RWPE1 (cell line): ENCODE measurements at regions not wholly inside any gene's neighbourhood (a gene's known extent, or its start where the extent isn't known, plus 50 kb on each side); places are given as distances from the start of the nearest gene placed in this dataset.

Experiments
- CTCF ChIA-PET: fragments of 350-600 bp; sonication (Branson Sonifier 250); formaldehyde crosslinking; extraction: SDS; loops from one replicate; lab custom pipeline; 2021; lab: Yijun Ruan, JAX
- POLR2A ChIA-PET: fragments of 400-600 bp; formaldehyde crosslinking; extraction: SDS; loops from one replicate; lab custom pipeline; 2020; ENCODE audit warnings: antibody characterized with exemption; ENCODE audit not compliant: low non-redundant PET; lab: Yijun Ruan, JAX
- DNase-seq: peaks from one replicate; pipeline ENCODE4 v3.0.0; 2012; ENCODE audit warnings: low spot score
- H3K27ac ChIP-seq: fragments of 450-650 bp; 2 replicates; pipeline ENCODE4 v1.5.1; 2017
- CTCF ChIP-seq: fragments of 450-650 bp; conservative IDR thresholded peaks from 2 replicates; pipeline ENCODE4 v1.5.1; 2017; ENCODE audit warnings: low read depth, mild to moderate bottlenecking

GRCh38 chr4:128483816-128484215 is 196.2 kb upstream of the PGRMC2 start:
- CTCF ChIA-PET = no interaction called here
- TF ChIP-seq CTCF = no peak

DNA sequence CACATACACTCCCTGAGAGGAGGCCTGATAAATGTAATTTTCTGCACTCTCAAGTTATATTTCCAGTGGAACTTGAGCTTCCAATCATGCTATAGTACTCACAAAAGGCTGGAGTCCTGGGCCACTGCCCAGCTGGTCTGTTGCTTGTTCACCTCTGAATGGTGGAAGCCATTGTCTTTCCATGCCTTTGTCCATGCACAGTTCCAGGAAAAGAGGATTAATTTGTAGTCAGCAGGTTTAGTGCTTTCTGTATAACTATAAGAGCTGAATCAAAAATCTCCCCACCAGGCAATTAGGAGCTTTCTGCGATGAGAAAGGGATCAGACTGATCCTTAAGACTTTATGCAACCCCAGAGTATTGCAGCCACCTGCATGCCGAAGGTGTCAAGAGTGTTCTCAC is 195.4 kb upstream of the PGRMC2 start:
- POLR2A ChIA-PET = no interaction called here
- TF ChIP-seq CTCF = no peak
- no peak overlapping the region for H3K27ac ChIP-seq
- no peak for DNase-seq
- CTCF ChIA-PET = interaction anchor here (0.6 kb wide), 2 partner anchors 13 to 288 kb away, joined by 3 read pairs; no protein-coding TSS in a partner anchor

More at GRCh38 chr4:128483816-128484215, 196.2 kb upstream of the PGRMC2 start:
- no peak overlapping the region for H3K27ac ChIP-seq
- POLR2A ChIA-PET = no interaction called here
- no peak for DNase-seq

- DNase-seq = no peak
- no peak overlapping the region for H3K27ac ChIP-seq
- CTCF ChIA-PET = interaction anchor here (0.6 kb wide), 1 partner anchor 289 kb away, joined by 4 read pairs; no protein-coding TSS in a partner anchor
- no peak for TF ChIP-seq CTCF
- POLR2A ChIA-PET = no interaction called here
Observed at GRCh38 chr4:128481752-128482480, 194.3 kb upstream of the PGRMC2 start.

DNA sequence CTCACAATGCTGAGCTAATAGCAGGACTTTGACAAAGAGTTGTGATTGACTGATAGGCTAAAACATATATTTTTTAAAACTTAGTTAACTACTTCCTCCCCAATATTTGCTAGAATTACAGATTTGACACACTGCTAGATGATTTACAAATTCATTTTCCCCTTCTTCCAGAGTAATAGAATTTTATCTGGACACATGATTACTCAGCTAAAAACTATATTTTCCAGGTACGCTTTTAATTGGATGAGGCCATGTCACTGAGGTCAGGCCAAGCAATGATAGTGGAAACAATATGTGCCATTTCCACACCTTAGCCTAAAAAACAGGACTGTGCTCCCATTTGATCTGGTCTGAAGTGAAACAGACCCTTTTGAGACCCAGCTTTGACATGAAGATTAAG is 193.3 kb upstream of the PGRMC2 start:
- TF ChIP-seq CTCF = no peak
- ChIA-PET POLR2A (no interaction called here), CTCF (interaction anchor here (0.6 kb wide), 2 partner anchors 288 to 290 kb away, joined by 3 to 4 read pairs; no protein-coding TSS in a partner anchor)
- no peak overlapping the region for H3K27ac ChIP-seq
- no peak for DNase-seq

DNA sequence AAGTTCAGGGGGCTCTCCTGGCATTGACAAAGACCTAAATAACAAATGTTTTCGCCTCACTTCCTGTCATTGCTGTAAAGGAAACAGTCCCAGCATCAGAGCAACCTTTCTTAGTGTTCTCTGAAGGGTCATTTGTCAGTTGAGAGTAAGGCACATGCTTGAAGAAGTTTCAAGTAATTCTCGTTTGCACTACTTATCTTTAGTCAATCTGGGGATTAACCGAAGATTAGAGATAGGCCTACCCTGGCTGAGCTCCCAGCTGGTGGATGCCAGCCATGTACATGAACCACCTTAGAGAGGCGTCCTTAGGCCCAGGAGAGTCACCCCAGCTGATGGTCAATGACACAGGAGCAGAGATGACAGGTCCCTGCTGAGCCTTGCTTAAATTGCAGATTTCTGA is 189.9 kb upstream of the PGRMC2 start:
- ChIA-PET POLR2A (no interaction called here), CTCF (no interaction called here)
- DNase-seq = no peak
- no peak for TF ChIP-seq CTCF
- no peak overlapping the region for H3K27ac ChIP-seq

- no peak for TF ChIP-seq CTCF
- POLR2A ChIA-PET = no interaction called here
- CTCF ChIA-PET = no interaction called here
- DNase-seq = no peak
- H3K27ac ChIP-seq = no peak overlapping the region
Observed at GRCh38 chr4:128475597-128475996, 188.0 kb upstream of the PGRMC2 start.
